SJSA1 (cell line): ENCODE measurements at regions not wholly inside any gene's neighbourhood (a gene's known extent, or its start where the extent isn't known, plus 50 kb on each side); places are given as distances from the start of the nearest gene placed in this dataset.
A peak's percentile ranks its signal among the peaks of the same experiment; 100 is the strongest.
"Not testable (repeated sequence)": the region's sequence is repeated elsewhere in the genome, so short reads cannot be mapped to it uniquely, and the experiment has no call there.

Source experiments
- DNase-seq, 2 experiments: peaks; one replicate each; pipeline ENCODE4 v3.0.0-alpha.2; 2015 to 2020; ENCODE audit warnings: low spot score in 2 of 2, low read depth in 1 of 2
- H3K27ac ChIP-seq: fragments of 250-450 bp; sonication (Bioruptor Pico); 2 replicates; pipeline ENCODE4 v1.5.1; 2020; ENCODE audit warnings: mild to moderate bottlenecking, moderate library complexity
- H3K27me3 ChIP-seq: fragments of 250-450 bp; sonication (Bioruptor Pico); replicated peaks from 2 replicates; pipeline ENCODE4 v1.5.1; 2020; ENCODE audit warnings: mild to moderate bottlenecking, moderate library complexity
- H3K36me3 ChIP-seq: fragments of 250-450 bp; sonication (Bioruptor Pico); 2 replicates; pipeline ENCODE4 v1.5.1; 2020; ENCODE audit warnings: mild to moderate bottlenecking
- H3K4me1 ChIP-seq: fragments of 250-450 bp; sonication (Bioruptor Pico); replicated peaks from 2 replicates; pipeline ENCODE4 v1.6.1; 2021; ENCODE audit warnings: mild to moderate bottlenecking
- H3K4me3 ChIP-seq: fragments of 250-450 bp; sonication (Bioruptor Pico); 2 replicates; pipeline ENCODE4 v1.5.1; 2020; ENCODE audit warnings: mild to moderate bottlenecking
- H3K9me3 ChIP-seq: fragments of 250-450 bp; sonication (Bioruptor Pico); replicated peaks from 2 replicates; pipeline ENCODE4 v1.5.1; 2020; ENCODE audit warnings: mild to moderate bottlenecking

GRCh38 chr16:16530744-16531143 is 151.8 kb downstream of the NPIPA7 start:
- H3K36me3 ChIP-seq, H3K9me3 ChIP-seq, H3K27ac ChIP-seq, DNase-seq, H3K27me3 ChIP-seq, H3K4me1 ChIP-seq, H3K4me3 ChIP-seq: not testable (repeated sequence)

GRCh38 chr16:16535565-16535964 is 156.6 kb downstream of the NPIPA7 start:
- H3K4me3 ChIP-seq, H3K27ac ChIP-seq, H3K27me3 ChIP-seq, H3K36me3 ChIP-seq, DNase-seq, H3K9me3 ChIP-seq, H3K4me1 ChIP-seq: not testable (repeated sequence)

GRCh38 chr16:16536151-16536550 is 157.2 kb downstream of the NPIPA7 start:
- not testable (repeated sequence) for H3K27me3 ChIP-seq, H3K4me1 ChIP-seq, H3K4me3 ChIP-seq, H3K27ac ChIP-seq, H3K36me3 ChIP-seq, DNase-seq, H3K9me3 ChIP-seq

GRCh38 chr16:16549710-16550109 is 170.8 kb downstream of the NPIPA7 start:
- not testable (repeated sequence) for H3K4me1 ChIP-seq, H3K36me3 ChIP-seq, H3K27ac ChIP-seq, H3K9me3 ChIP-seq, H3K4me3 ChIP-seq, H3K27me3 ChIP-seq
- DNase-seq, result peak; percentile 32 to 50

DNA sequence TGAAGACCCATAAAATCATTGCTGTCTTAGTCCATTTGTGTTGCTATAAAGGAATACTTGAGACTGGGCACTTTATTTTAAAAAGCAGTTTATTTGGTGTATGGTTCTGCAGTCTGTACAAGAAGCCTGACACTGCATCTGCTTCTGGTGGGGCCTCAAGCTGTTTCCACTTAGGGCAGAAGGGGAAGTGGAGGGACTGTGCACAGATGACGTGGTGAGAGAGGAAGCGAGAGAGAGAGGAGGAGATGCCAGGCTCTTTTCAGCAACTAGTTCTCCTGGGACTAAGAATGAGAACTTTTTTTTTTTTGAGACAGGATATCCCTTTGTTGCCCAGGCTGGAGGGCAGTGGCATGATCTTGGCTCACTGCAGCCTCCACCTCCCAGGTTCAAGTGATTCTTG is 171.9 kb downstream of the NPIPA7 start:
- DNase-seq, H3K4me3 ChIP-seq, H3K4me1 ChIP-seq, H3K27me3 ChIP-seq, H3K27ac ChIP-seq, H3K36me3 ChIP-seq, H3K9me3 ChIP-seq: not testable (repeated sequence)

DNA sequence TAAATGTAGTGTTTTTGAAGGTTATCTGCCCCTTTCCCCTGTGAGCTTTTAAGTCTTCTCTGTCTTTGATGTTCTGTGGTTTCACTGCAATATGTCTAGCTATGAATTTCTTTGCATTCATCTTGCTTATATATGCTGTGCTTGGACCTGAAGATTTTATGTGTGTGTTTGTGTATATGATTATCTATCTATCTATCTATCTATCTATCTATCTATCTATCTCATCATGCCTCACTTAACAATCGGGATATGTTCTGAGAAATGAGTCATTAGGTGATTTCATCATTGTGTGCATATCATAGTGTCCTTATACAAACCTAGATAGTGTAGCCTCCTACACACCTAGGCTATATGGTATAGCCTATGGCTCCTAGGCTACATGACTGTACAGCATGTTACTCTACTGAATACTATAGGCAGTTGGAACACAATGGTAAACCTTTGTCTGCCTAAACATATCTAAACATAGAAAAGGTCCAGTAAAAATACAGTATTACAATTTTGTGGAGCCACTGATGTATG is 173.9 kb downstream of the NPIPA7 start:
- not testable (repeated sequence) for H3K27ac ChIP-seq, DNase-seq, H3K36me3 ChIP-seq, H3K4me1 ChIP-seq, H3K4me3 ChIP-seq, H3K27me3 ChIP-seq, H3K9me3 ChIP-seq

- H3K27me3 ChIP-seq, H3K9me3 ChIP-seq, H3K27ac ChIP-seq, H3K4me1 ChIP-seq, H3K4me3 ChIP-seq, H3K36me3 ChIP-seq, DNase-seq: not testable (repeated sequence)
These were observed 180.3 kb downstream of the NPIPA7 start for GRCh38 chr16:16559179-16559740.

GRCh38 chr16:16561532-16561931 is 182.6 kb downstream of the NPIPA7 start:
- not testable (repeated sequence) for H3K4me1 ChIP-seq, H3K4me3 ChIP-seq, H3K9me3 ChIP-seq, H3K27ac ChIP-seq, H3K36me3 ChIP-seq, H3K27me3 ChIP-seq, DNase-seq

- H3K27me3 ChIP-seq, H3K36me3 ChIP-seq, H3K4me3 ChIP-seq, H3K4me1 ChIP-seq, H3K9me3 ChIP-seq, DNase-seq, H3K27ac ChIP-seq: not testable (repeated sequence)
These were observed 185.0 kb downstream of the NPIPA7 start for GRCh38 chr16:16563962-16564361.

GRCh38 chr16:16565326-16565725 is 186.4 kb downstream of the NPIPA7 start:
- not testable (repeated sequence) for H3K27ac ChIP-seq, H3K9me3 ChIP-seq, H3K4me3 ChIP-seq, H3K27me3 ChIP-seq, DNase-seq, H3K36me3 ChIP-seq, H3K4me1 ChIP-seq

GRCh38 chr16:16570055-16570454 is 191.1 kb downstream of the NPIPA7 start:
- not testable (repeated sequence) for H3K4me3 ChIP-seq, H3K9me3 ChIP-seq, H3K27me3 ChIP-seq, H3K27ac ChIP-seq, H3K4me1 ChIP-seq, DNase-seq, H3K36me3 ChIP-seq

DNA sequence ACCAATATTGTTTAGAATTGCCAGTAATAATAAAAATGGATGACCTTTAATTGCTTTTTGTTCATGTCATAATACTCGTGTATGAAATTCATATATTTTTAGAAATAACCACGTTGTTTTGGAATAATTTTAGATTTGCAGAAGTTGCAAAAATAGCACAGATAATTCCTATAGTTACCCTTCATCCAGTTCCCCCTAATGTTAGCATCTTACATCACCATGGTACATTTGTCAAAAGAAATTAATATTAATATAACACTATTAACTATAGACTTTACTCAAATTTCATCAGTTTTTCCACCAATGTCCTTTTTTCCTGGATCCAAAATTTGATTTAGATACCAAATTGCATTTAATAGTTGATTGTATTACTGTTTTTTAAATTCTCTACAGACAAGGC is 191.9 kb downstream of the NPIPA7 start:
- H3K9me3 ChIP-seq, result not testable (repeated sequence)

DNA sequence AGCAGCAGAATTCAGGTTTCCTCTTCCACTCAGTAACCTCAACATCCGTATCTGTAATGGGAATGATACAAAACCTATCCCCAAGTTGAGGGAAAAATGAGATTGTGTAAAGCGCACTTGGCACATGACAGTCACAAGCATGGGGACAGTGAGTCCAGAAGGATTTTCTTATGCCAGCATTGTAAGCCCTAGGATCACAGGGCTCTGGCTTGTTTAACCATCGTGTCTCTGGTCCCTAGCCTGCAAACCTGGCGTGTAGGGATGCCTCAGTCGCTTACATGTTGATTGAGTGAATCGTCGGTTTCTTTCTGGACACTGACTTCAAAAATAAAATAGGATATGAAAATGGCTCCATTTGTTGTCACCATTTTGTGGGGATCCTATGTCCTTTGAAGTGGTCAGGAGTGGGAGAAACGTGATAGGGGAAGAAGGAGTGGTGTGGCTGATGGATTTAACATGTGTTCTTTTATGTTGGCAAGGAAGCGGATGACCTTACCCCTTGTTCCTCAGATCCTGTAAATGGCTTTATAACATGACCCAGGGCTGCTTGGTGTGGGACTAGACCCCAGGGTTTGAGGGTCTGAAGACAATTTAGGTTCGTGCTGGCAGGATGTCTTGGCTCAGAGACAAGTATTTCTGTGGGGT is 193.3 kb downstream of the NPIPA7 start:
- H3K9me3 ChIP-seq, DNase-seq, H3K36me3 ChIP-seq, H3K27ac ChIP-seq, H3K4me1 ChIP-seq, H3K4me3 ChIP-seq, H3K27me3 ChIP-seq: not testable (repeated sequence)

More for the DNA sequence above, 191.9 kb downstream of the NPIPA7 start:
- not testable (repeated sequence) for H3K4me3 ChIP-seq, H3K4me1 ChIP-seq, H3K27me3 ChIP-seq, DNase-seq, H3K27ac ChIP-seq, H3K36me3 ChIP-seq

DNA sequence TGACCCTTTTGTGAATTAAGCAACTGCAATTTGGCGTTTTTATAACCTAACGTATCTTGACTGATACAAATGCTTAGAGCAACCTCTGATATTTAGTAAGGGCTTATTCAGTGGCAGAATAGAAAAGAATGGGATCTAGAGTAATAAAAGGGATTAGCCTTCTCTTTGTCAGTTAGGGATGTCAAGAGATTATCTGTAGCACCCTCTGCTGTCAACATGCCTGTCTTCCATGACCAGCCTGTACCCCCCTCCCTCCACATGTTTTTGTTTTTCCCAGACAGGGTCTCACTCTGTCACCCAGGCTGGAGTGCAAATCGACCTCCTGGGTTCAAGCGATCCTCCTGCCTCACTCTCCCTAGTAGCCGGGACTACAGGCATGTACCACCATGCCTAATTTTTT is 198.1 kb downstream of the NPIPA7 start:
- H3K9me3 ChIP-seq, H3K36me3 ChIP-seq, DNase-seq, H3K27me3 ChIP-seq, H3K27ac ChIP-seq, H3K4me1 ChIP-seq, H3K4me3 ChIP-seq: not testable (repeated sequence)

DNA sequence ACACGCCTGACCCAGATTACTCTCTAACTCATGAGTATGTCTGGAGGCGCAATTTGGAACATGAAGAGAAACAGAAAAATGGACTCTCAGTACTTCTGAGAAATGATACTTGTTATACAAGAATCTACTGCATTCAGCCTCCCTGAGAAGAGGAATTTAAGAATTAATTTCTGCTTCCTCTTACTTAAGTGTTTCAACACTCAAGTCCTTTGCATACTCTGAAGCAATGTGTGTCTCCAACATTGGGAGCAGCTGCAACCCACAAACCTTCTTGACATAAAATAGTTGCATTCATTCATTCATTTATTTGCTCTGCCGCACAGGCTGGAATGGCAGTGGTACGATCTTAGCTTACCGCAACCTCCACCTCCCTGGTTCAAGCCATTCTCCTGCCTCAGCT is 199.8 kb downstream of the NPIPA7 start:
- no peak overlapping the region for H3K4me3 ChIP-seq
- no peaks in the 10 kb centered on the region for H3K4me1 ChIP-seq
- H3K9me3 ChIP-seq, result no peaks in the 10 kb centered on the region
- no peak for DNase-seq
- H3K27ac ChIP-seq, result no peak overlapping the region
- H3K36me3 ChIP-seq, result no peaks in the 10 kb centered on the region
- no peaks in the 10 kb centered on the region for H3K27me3 ChIP-seq
